ENCODE measurements at regions not wholly inside any gene's neighbourhood (a gene's known extent, or its start where the extent isn't known, plus 50 kb on each side); places are given as distances from the start of the nearest gene placed in this dataset.

- H3K4me3 ChIP-seq: no peak overlapping the region
- TF ChIP-seq CTCF (IDR thresholded peaks at IDR 0.05) (no peak), POLR2A (IDR thresholded peaks at IDR 0.05) (no peak)
- WGBS, 4 donors: 67 to 75% (median 71%) methylated on average over 2 of the region's 2 CpGs
Measured at GRCh38 chr2:234812851-234813250, 139.0 kb upstream of the SH3BP4 start.

DNA sequence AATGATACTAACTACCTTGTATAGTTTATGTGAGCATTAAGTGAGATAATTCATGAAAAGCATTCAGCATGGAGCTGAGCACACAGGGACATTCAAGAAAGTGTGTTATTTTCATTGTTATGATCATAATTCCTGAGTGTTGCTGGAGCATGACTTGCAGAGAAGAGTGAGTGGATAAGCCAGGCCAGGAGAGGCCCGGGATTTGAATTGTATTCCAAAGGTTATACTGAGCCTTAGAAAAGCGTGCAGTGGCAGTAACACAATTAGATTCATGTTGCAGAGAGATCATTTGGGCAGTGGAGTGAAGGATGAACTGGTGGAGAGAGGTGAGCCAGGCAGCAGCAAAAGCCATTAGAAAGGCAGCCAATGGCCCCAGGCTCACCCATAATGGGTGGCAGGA is 142.9 kb upstream of the SH3BP4 start:
- Histone ChIP-seq H3K27me3 (no peaks in the 10 kb centered on the region), H3K4me3 (no peak overlapping the region), H3K9me3 (peaks cover 0 to 12% (median 4%) of the 10 kb centered on the region in 12 donors), H3K36me3 (no peaks in the 10 kb centered on the region), H3K27ac (no peak overlapping the region), H3K4me1 (no peaks in the 10 kb centered on the region)
- ATAC-seq (no peak), DNase-seq (no peak)
- intact Hi-C loops (cut with DNase I): no loop called here
- WGBS, 4 donors: 63 to 96% (median 84%) methylated on average over 2 of the region's 2 CpGs
- TF ChIP-seq CTCF (IDR thresholded peaks at IDR 0.05) (no peak), POLR2A (IDR thresholded peaks at IDR 0.05) (no peak)

More at GRCh38 chr2:234812851-234813250, 139.0 kb upstream of the SH3BP4 start:
- intact Hi-C loops (cut with DNase I): no loop called here
- DNase-seq (no peak), ATAC-seq (no peak)
- Histone ChIP-seq H3K27ac (no peak overlapping the region), H3K36me3 (no peaks in the 10 kb centered on the region), H3K27me3 (no peaks in the 10 kb centered on the region), H3K4me1 (peaks cover 0 to 12% (median 2%) of the 10 kb centered on the region in 12 donors), H3K9me3 (no peaks in the 10 kb centered on the region)

DNA sequence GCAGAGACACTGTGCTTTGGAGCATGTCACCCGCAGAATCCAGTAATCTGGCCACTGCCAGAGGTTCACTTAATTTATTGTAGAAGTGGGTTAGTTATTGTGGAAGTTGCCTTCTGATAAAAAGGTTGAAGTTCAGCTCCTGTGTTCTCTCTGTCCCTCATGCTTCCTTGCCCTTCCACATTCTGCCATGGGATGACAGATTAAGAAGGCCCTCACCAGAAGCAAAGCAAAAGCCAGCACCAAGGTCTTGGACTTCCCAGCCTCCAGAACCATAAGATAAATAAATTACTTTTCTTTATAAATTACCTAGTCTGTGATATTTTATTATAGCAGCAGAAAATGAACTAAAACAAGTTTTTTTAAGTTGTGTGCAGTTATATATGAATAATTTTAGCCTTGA is 145.0 kb upstream of the SH3BP4 start:
- Histone ChIP-seq H3K36me3 (no peaks in the 10 kb centered on the region), H3K27ac (no peak overlapping the region), H3K4me1 (no peaks in the 10 kb centered on the region), H3K4me3 (no peak overlapping the region), H3K27me3 (no peaks in the 10 kb centered on the region), H3K9me3 (peaks cover 0 to 16% (median 6%) of the 10 kb centered on the region in 12 donors)
- ATAC-seq (no peak), DNase-seq (no peak)
- 92 to 100% (median 96%) methylated on average over 1 of the region's 1 CpG for WGBS, 4 donors
- TF ChIP-seq CTCF (IDR thresholded peaks at IDR 0.05) (no peak), POLR2A (IDR thresholded peaks at IDR 0.05) (no peak)
- intact Hi-C loops (cut with DNase I): no loop called here

DNA sequence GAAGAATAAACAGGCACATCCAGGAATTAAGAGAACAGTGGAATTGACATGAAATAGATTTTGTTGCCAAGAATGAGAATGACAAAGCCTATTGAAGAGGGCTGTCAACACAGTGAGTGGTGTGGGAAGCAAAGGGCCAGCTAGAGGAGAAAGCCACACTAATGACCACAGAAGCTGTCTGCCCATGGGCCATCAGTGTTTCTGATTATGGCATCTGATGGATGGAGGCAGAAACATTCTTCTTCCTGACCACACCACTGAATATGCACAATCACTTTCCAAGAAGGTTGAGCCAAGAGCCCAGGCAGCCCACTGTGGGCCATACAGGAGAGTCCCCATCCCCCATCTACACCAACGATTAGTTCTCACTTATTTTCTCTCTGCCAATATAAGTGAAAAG is 146.0 kb upstream of the SH3BP4 start:
- H3K27me3 ChIP-seq: no peaks in the 10 kb centered on the region
- H3K9me3 ChIP-seq: peaks cover 0 to 16% (median 6%) of the 10 kb centered on the region in 12 donors
- TF ChIP-seq CTCF (IDR thresholded peaks at IDR 0.05): no peak
- TF ChIP-seq POLR2A (IDR thresholded peaks at IDR 0.05): no peak
- intact Hi-C loops (cut with DNase I): no loop called here
- H3K36me3 ChIP-seq: no peaks in the 10 kb centered on the region
- DNase-seq (no peak), ATAC-seq (no peak)
- H3K4me3 ChIP-seq: no peak overlapping the region
- H3K4me1 ChIP-seq: no peaks in the 10 kb centered on the region
- no peak overlapping the region for H3K27ac ChIP-seq
- WGBS, 4 donors: 80 to 92% (median 87%) methylated on average over 1 of the region's 1 CpG

Measured in heart left ventricle (tissue), 16 donors.